Smooth muscle cell (in vitro differentiated cells): ENCODE measurements at regions not wholly inside any gene's neighbourhood (a gene's known extent, or its start where the extent isn't known, plus 50 kb on each side); places are given as distances from the start of the nearest gene placed in this dataset.

Experiments used
- DNase-seq: peaks from one replicate; lab custom pipeline; 2025; ENCODE audit not compliant: unreplicated experiment; lab: John Stamatoyannopoulos, UW
- H2AFZ ChIP-seq: fragments of 200-600 bp; sonication (generic); 2 replicates; pipeline ENCODE4 v1.6.0; 2016; ENCODE audit warnings: antibody characterized with exemption, low read depth, mild to moderate bottlenecking
- H3F3A ChIP-seq: fragments of 200-600 bp; sonication (generic); 2 replicates; pipeline ENCODE4 v1.6.0; 2017; ENCODE audit warnings: antibody characterized with exemption, low read depth
- H3K27ac ChIP-seq: fragments of 200-600 bp; sonication (generic); 2 replicates; pipeline ENCODE4 v1.5.1; 2016; ENCODE audit warnings: low read depth, mild to moderate bottlenecking
- H3K27me3 ChIP-seq: fragments of 200-600 bp; sonication (generic); 2 replicates; pipeline ENCODE4 v1.6.1; 2016; ENCODE audit warnings: low read depth, mild to moderate bottlenecking
- H3K36me3 ChIP-seq: fragments of 200-600 bp; sonication (generic); 2 replicates; pipeline ENCODE4 v1.5.1; 2016; ENCODE audit warnings: low read depth
- H3K4me1 ChIP-seq: fragments of 200-600 bp; sonication (generic); 2 replicates; pipeline ENCODE4 v1.5.1; 2016; ENCODE audit warnings: low read depth
- H3K4me2 ChIP-seq: fragments of 200-600 bp; sonication (generic); 2 replicates; pipeline ENCODE4 v1.6.0; 2016; ENCODE audit warnings: mild to moderate bottlenecking
- H3K4me3 ChIP-seq: fragments of 200-600 bp; sonication (generic); 2 replicates; pipeline ENCODE4 v1.5.1; 2016; ENCODE audit warnings: mild to moderate bottlenecking
- H3K79me2 ChIP-seq: fragments of 200-600 bp; sonication (generic); 2 replicates; pipeline ENCODE4 v1.6.0; 2016; ENCODE audit warnings: low read depth, mild to moderate bottlenecking
- H3K9ac ChIP-seq: fragments of 200-600 bp; sonication (generic); 2 replicates; pipeline ENCODE4 v1.6.0; 2016; ENCODE audit warnings: low read depth
- H3K9me3 ChIP-seq: fragments of 200-600 bp; sonication (generic); replicated peaks from 2 replicates; pipeline ENCODE4 v1.5.1; 2016; ENCODE audit warnings: low read depth
- H4K20me1 ChIP-seq: fragments of 200-600 bp; sonication (generic); 2 replicates; pipeline ENCODE4 v1.6.0; 2016; ENCODE audit warnings: low read depth
- CTCF ChIP-seq: fragments of 200-600 bp; sonication (generic); IDR thresholded peaks from 2 replicates; pipeline ENCODE4 v1.5.1; 2017; ENCODE audit warnings: borderline replicate concordance, mild to moderate bottlenecking, antibody characterized with exemption; ENCODE audit not compliant: insufficient read depth, poor library complexity, severe bottlenecking
- WGBS: methylation state at CpG from one replicate; pipeline ENCODE4 v1.1.7; 2016; ENCODE audit warnings: low lambda C conversion rate; 5-methylcytosine and 5-hydroxymethylcytosine counted together

- Histone ChIP-seq H3K79me2 (no peaks in the 10 kb centered on the region), H2AFZ (no peak overlapping the region), H3K36me3 (no peaks in the 10 kb centered on the region), H3K4me3 (no peak overlapping the region), H3K27me3 (no peaks in the 10 kb centered on the region), H3K4me1 (no peaks in the 10 kb centered on the region), H3K9ac (no peak overlapping the region), H3F3A (no peaks in the 10 kb centered on the region), H4K20me1 (no peaks in the 10 kb centered on the region), H3K27ac (no peak overlapping the region), H3K4me2 (no peak overlapping the region), H3K9me3 (no peaks in the 10 kb centered on the region)
- WGBS, result 85% methylated on average over 5 of the region's 5 CpGs
- no peak for TF ChIP-seq CTCF
- DNase-seq, result no peak
Observed at GRCh38 chr17:6908807-6909206, 77.3 kb upstream of the TEKT1 start.

DNA sequence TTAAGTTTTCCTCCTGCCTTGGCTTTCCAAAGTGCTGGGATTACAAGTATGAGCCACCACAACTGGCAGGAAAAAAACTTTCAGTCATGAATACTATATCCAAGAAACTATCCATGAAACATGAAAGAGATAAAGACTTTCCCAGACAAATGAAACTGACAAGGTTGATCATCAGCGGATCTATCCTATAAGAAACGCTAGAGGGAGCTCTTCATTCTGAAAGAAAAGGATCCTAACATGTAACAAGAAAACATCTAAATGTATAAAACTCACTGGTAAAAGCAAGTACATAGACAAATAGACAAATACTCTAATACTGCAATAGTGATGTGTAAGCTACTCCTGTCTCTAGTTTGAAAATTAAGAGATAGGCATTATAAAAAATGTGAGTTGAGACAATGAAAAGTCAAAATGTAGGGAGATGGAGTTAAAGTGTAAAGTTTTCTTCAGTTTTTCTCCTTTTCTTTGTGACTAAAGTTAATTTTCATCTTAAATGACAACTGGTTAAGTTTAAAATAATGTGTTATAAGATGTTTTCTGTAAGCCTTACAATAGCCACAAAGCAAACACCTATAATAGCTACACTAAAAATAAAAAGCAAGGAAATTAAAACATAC, 79.6 kb upstream of the TEKT1 start:
- Histone ChIP-seq H4K20me1 (no peaks in the 10 kb centered on the region), H3K4me1 (no peaks in the 10 kb centered on the region), H3K79me2 (no peaks in the 10 kb centered on the region), H3F3A (no peaks in the 10 kb centered on the region), H3K36me3 (no peaks in the 10 kb centered on the region), H3K9ac (no peak overlapping the region), H2AFZ (no peak overlapping the region), H3K9me3 (no peaks in the 10 kb centered on the region), H3K4me2 (no peak overlapping the region), H3K4me3 (no peak overlapping the region), H3K27me3 (no peaks in the 10 kb centered on the region), H3K27ac (no peak overlapping the region)
- TF ChIP-seq CTCF, result peak; percentile 74
- no peak for DNase-seq
- 14% methylated on average over 2 of the region's 2 CpGs for WGBS

GRCh38 chr17:6912110-6913051, 80.9 kb upstream of the TEKT1 start:
- Histone ChIP-seq H4K20me1 (no peaks in the 10 kb centered on the region), H3K9ac (no peak overlapping the region), H3F3A (no peaks in the 10 kb centered on the region), H3K36me3 (no peaks in the 10 kb centered on the region), H3K9me3 (no peaks in the 10 kb centered on the region), H3K27ac (no peak overlapping the region), H3K27me3 (peaks cover 4% of the 10 kb centered on the region), H2AFZ (no peak overlapping the region), H3K79me2 (no peaks in the 10 kb centered on the region), H3K4me2 (no peak overlapping the region), H3K4me3 (no peak overlapping the region), H3K4me1 (no peaks in the 10 kb centered on the region)
- 88% methylated on average over 13 of the region's 13 CpGs for WGBS
- TF ChIP-seq CTCF, result no peak
- no peak for DNase-seq
